Forelimb muscle (tissue), 1 donor: ENCODE measurements at regions not wholly inside any gene's neighbourhood (a gene's known extent, or its start where the extent isn't known, plus 50 kb on each side); places are given as distances from the start of the nearest gene placed in this dataset.
"Not testable (repeated sequence)": the region's sequence is repeated elsewhere in the genome, so short reads cannot be mapped to it uniquely, and the experiment has no call there.

ENCODE experiments used
- DNase-seq: peaks from one replicate; pipeline ENCODE4 v3.0.0-alpha.2; 2013; ENCODE audit warnings: low read depth

DNA sequence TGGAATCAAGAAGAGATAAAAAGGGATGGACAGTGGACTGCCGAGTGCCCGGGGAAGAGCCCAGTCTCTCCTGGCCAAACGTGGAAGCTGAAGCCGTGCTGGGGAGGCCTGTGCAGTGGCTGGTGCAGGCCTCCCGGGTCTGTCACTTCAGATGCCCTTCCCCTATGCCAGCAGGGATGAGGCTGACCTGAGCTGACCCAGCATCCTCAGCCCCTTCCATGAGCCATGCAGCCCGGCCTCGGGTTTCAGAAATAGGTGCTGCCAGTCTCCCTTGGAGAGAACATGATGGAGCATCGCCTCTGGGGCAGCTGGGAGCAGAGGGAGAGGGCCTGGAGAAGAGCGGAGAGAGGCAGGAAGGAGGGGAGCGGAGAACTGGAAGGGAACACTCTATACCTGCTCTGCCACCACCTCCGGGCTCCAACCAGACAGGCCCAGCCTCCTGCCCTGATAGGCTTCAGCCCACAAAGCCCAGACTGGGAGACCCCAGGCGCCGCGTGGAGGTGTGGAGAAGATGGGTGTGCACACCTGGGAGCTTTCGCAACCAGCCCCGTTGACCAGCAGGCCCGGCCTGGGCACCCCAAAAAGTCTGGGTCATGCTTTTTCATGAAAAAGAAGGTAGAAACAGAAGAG, 68.6 kb upstream of the PPP2R2D start:
- no peak for DNase-seq

GRCh38 chr10:131833013-131833412, 67.8 kb upstream of the PPP2R2D start:
- DNase-seq: no peak

- DNase-seq: no peak
Observed at GRCh38 chr10:131833446-131834080, 67.2 kb upstream of the PPP2R2D start.

GRCh38 chr10:131834152-131834810, 66.5 kb upstream of the PPP2R2D start:
- DNase-seq: no peak

DNA sequence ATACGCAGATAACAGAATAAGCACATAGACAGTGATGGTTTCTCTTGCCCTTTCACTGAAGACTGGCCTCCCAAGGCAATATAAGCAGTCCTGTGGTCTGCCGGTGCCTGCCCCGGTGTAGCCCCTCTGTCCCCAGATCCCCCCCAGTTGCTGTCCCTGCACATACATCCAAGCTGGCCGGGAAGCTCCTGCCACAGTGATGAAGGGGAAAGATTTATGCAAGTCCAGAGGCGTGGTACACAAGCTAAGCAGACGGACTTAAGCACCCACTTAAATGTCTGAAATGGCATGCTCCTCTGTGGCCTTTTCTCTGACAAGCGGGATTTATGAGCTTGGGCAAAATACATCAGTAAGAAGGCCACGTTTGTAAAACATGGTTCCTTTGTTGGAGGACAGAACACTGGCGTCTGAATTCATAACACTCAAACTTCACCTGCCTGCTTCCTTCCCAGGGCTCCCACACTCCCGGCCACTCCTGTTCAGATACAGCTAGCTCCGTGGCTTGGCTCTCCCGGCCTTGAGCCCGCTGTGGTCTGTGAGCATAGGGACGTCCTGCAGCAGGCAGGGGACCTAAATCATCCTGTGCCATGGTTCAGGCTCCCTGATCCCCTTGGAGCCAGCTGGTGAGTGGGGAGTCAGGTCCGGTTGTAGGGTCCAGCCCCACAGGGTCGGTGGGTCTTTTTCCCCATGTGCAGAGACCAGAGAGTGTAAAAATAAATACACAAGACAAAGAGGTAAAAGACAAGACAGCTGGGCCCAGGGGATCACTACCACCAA, 61.7 kb upstream of the PPP2R2D start:
- no peak for DNase-seq

DNA sequence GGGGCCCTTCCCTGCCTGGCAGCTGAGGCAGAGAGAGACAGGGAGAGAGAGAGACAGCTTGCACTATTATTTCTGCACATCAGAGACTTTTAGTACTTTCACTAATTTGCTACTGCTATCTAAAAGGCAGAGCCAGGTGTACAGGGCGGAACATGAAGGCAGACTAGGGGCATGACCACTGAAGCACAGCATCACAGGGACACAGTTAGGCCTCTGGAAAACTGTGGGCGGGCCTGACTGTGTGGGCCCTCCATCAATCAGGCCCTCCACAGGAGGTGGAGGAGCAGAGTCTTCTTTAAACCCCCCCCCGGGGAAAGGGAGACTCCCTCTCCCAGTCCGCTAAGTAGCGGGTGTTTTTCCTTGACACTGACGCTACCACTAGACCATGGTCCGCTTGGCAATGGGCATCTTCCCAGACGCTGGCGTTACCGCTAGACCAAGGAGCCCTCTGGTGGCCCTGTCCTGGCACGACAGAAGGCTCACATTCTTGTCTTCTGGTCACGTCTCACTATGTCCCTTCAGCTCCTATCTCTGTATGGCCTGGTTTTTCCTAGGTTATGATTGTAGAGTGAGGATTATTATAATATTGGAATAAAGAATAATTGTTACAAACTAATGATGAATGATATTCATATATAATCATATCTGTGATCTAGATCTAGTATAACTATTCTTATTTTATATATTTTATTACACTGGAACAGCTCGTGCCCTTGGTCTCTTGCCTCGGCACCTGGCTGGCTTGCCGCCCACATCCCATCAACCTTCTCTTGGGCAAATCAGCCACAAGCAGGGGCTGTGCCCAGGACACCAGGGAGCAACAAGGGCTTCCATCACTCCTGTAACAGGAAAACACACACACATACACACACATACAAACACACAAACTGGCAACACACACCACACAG, 60.7 kb upstream of the PPP2R2D start:
- DNase-seq: not testable (repeated sequence)

DNA sequence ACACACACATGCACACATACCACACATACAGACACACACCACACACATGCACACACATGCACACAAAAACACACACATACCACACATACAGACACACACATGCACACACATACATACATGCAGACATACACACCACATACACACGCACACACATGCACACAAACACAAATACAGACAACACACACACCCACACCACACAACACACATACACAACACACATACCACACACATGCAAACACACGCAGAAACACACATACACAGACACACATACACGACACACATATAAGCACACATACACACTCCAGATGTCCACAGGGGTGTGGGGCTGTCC, 60.1 kb upstream of the PPP2R2D start:
- no peak for DNase-seq

- DNase-seq: no peak
Observed at GRCh38 chr10:131841131-131841660, 59.6 kb upstream of the PPP2R2D start.

- DNase-seq: no peak
Observed at GRCh38 chr10:131841661-131842139, 59.1 kb upstream of the PPP2R2D start.

DNA sequence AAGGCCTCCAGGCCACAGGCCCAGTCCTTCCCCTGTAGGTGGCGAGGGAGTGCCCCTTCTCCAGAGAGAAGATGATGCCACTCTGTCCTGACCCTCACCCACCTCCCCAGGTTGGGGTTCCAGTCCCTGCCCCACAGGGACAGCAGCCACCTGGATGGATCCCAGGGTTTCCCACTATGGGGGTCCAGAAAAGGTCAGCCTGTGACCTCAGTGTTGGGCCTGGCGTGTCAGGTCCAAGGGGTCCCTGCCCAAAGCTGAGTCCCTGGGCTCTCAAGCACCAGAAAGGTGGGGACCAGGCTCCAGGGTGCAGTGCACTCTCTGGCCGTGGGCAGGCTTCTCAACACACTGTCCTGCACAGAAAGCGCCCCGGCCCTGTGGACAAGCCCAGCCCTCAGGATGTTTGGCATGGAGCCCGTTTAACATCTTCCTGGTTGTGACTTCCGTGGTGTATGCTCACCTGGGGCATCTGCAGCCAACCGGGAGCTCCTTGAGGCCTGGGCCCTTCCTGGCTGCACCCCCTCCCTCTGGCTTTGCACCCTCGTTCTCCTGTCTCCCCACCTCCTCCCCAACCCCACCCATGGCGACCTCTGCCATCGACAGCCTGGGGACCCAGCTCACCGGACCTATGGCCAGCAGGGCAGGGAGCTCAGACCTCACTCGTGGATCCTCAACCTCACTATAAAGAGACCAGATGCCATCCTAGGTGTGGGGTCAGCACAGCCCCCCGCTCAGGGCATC, 58.3 kb upstream of the PPP2R2D start:
- DNase-seq: no peak

GRCh38 chr10:131843089-131843595, 57.7 kb upstream of the PPP2R2D start:
- no peak for DNase-seq

GRCh38 chr10:131843881-131844284, 56.9 kb upstream of the PPP2R2D start:
- no peak for DNase-seq

DNA sequence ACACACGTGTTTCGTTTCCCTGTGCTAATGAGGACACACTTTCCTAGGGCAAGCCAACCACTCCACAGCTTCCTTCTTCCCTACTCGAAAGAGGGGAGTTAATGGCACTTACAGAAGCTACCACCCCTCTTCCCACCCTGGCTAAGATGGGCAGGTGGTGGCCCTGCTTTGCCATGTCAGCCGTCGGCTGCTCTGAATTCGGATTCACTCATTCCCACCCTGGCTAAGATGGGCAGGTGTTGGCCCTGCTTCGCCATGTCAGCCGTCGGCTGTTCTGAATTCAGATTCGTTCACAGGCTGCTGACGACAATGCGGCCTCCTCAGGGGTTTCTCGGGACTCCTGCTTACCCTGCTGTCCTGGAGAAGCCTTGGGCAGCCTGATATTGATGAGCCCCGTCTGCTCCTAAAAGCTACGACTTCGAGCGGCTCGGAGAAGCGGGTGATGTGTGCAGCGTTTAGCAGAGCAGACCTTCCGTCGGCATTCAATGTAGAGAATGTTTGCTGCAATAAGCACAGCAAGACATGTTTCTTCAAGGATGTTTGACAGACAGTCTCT, 56.2 kb upstream of the PPP2R2D start:
- no peak for DNase-seq

- no peak for DNase-seq
Observed at GRCh38 chr10:131845505-131846239, 55.1 kb upstream of the PPP2R2D start.

GRCh38 chr10:131846240-131847101, 54.3 kb upstream of the PPP2R2D start:
- DNase-seq: no peak

DNA sequence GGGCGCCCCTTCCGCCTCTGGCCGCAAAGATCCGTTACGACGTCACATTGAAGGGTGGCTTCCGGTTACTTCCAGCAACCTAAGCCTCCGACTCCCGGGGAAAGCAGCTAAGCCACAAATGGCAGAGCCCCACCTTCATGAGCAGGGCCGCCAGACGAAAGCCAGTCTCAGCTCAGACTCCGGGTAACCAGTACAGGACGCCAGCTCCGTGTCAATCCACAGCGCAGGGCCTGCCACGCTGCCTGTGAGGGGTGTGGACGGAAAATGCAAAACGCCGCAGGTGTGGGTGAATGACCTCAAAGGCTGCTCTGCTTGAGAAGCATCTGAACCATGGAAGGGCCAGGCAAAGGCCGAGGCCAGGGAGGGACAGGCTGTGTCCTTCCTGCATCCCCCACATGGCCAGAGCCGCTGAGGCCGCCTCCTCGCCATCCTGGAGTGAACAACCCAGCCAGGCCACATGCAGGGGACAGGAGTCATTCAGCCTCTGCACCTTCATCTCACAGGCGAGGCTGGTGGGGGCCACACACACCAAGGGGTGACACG, 53.5 kb upstream of the PPP2R2D start:
- DNase-seq: no peak

- no peak for DNase-seq
Observed at GRCh38 chr10:131848296-131848695, 52.5 kb upstream of the PPP2R2D start.
